Esophagus squamous epithelium (tissue), 4 donors: ENCODE measurements at regions not wholly inside any gene's neighbourhood (a gene's known extent, or its start where the extent isn't known, plus 50 kb on each side); places are given as distances from the start of the nearest gene placed in this dataset.

Experiments used
- POLR2A ChIP-seq, 4 donors: fragments of 450-650 bp; IDR thresholded peaks; one replicate each; pipeline ENCODE4 v1.6.1; 2017; ENCODE audit warnings: antibody characterized with exemption in 4 of 4, mild to moderate bottlenecking in 4 of 4, moderate library complexity in 3 of 4
- TF ChIP-seq, protein P1 (sequence below), 6 experiments: fragments of 450-650 bp in 4 of 6; fragments of 200-600 bp in 2 of 6; sonication (generic) in 2 of 6; IDR thresholded peaks; one replicate each; pipeline ENCODE4 v1.5.1; 2016 to 2019; ENCODE audit warnings: antibody characterized with exemption in 6 of 6, mild to moderate bottlenecking in 4 of 6, moderate library complexity in 4 of 6

DNA sequence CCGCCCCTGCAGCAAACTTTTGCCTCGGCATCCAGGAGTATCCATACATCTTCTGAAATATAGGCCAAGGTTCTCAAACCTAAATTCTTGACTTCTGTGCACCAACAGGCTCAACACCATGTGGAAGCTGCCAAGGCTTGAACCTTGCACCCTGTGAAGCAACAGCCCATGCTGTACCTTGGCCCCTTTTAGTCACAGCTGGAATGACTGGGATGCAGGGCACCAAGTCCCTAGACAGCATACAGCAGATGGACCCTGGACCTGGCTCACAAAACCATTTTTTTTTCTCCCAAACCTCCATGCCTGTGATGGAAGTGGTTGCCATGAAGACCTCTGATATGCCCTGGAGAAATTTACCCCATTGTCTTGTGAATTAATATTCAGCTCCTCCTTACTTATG lies 233.8 kb upstream of the KCND2 start:
- TF ChIP-seq, protein P1, sequence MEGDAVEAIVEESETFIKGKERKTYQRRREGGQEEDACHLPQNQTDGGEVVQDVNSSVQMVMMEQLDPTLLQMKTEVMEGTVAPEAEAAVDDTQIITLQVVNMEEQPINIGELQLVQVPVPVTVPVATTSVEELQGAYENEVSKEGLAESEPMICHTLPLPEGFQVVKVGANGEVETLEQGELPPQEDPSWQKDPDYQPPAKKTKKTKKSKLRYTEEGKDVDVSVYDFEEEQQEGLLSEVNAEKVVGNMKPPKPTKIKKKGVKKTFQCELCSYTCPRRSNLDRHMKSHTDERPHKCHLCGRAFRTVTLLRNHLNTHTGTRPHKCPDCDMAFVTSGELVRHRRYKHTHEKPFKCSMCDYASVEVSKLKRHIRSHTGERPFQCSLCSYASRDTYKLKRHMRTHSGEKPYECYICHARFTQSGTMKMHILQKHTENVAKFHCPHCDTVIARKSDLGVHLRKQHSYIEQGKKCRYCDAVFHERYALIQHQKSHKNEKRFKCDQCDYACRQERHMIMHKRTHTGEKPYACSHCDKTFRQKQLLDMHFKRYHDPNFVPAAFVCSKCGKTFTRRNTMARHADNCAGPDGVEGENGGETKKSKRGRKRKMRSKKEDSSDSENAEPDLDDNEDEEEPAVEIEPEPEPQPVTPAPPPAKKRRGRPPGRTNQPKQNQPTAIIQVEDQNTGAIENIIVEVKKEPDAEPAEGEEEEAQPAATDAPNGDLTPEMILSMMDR (IDR thresholded peaks at IDR 0.05) = no peak
- TF ChIP-seq POLR2A (IDR thresholded peaks at IDR 0.05) = no peak
